ENCODE measurements at regions not wholly inside any gene's neighbourhood (a gene's known extent, or its start where the extent isn't known, plus 50 kb on each side); places are given as distances from the start of the nearest gene placed in this dataset.
"Not testable (repeated sequence)": the region's sequence is repeated elsewhere in the genome, so short reads cannot be mapped to it uniquely, and the experiment has no call there.

DNA sequence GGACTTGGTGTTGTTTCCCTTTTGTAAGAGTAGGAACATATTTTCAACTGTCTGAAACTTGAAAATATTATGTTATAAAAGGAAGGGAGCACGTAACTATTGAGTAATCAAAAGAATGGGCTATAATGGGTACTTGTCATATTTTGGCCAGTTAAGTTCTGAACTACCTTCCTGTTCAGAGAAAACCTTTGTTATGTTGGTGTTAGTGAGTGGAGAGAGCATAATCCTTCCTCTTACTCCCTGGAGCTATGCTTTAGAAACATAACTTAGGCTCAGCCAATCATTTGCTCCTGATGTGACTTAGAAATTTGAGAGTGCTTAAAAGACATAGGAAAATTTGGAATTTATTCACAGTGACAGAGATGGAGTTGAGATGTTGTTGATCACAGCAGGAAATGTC, 482.5 kb upstream of the SPRY2 start:
- ATAC-seq = no peak
- no peak for DNase-seq

DNA sequence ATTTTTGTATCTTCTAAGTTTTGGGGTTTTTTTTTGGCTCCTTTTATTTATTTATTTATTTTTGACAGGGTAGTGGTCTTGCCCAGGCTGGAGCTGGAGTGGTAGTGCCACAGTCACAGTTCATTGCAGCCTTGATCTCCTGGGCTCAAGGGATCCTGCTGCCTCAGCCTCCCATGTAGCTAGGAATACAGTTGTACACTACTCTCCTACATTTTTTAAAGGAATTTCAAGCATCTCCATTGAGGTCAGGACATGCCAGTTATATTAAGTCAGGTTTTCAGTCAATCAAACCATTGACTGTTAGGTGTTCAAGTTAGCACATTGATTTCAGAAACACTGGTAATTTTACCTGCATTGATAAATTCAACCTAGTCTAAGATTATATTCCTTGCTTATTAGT, 480.5 kb upstream of the SPRY2 start:
- DNase-seq (no peak), ATAC-seq (no peak)

DNA sequence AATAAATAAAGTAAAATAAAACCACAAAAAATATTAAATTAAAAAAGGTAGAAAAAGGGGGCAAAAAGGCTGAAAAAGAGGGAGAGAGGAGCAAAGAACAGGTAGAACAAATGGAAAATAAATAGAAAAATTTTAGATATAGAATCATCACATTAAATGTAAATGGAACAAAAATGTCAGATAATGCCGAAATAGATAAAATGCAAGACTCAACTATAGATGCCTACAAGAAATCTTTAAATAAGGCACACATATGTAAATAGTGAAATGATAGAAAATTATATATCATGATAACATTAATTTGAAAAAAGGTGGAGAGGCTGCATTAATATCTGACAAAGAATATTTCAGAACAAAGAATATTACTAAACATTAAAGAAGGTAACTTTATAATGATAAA, 477.1 kb upstream of the SPRY2 start:
- DNase-seq (no peak), ATAC-seq (no peak)

DNA sequence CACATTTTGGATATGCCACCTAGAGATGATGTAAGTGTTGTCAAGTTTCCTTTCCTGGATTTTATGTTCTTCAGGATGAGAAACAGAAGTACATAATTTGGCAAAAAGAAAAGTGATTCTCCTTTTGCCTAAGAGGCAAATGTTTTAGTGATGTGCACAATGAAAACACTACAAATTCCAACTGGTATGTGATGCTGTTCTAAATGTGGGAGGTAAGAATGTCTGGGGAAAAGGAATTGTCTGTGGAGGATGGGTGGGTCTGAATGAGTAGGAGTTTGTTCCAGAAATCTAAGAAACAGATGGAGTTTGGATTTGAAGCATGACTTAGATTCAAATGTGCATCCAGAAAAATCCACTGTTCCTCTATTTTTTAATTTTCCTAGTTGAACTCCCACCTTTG, 473.6 kb upstream of the SPRY2 start:
- ATAC-seq (no peak), DNase-seq (no peak)

DNA sequence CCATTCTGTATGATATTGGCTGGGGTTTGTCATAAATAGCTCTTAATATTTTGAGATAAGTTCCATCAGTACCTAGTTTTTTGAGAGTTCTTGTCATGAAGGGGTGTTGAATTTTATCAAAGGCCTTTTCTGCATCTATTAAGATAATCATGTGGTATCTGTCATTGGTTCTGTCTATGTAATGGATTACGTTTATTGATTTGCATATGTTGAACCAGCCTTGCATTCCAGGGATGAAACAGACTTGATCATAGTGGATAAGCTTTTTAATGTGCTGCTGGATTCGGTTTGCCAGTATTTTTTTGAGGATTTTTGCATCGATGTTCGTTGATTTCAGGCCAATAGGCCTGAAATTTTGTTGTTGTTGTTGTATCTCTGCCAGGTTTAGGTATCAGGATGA, 469.4 kb upstream of the SPRY2 start:
- not testable (repeated sequence) for DNase-seq, ATAC-seq

DNA sequence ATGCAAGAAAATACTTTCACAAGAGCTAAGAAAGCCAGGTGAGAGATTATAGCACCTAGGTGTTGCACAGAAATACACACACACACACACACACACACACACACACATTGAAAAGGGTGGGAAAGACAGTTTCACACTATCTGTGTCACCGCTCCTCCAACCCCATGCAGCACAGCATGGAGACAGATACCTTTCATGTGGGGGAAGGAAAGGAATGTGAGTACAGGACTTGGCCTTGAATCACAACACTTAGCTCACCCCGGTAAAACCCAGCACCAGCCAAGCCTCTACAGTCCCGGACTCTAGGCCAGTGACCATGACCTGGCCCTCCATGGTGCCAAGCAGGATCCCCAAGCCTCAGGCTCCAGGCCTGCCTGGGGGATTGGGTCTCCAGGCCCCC, 462.0 kb upstream of the SPRY2 start:
- no peak for DNase-seq
- ATAC-seq = no peak

DNA sequence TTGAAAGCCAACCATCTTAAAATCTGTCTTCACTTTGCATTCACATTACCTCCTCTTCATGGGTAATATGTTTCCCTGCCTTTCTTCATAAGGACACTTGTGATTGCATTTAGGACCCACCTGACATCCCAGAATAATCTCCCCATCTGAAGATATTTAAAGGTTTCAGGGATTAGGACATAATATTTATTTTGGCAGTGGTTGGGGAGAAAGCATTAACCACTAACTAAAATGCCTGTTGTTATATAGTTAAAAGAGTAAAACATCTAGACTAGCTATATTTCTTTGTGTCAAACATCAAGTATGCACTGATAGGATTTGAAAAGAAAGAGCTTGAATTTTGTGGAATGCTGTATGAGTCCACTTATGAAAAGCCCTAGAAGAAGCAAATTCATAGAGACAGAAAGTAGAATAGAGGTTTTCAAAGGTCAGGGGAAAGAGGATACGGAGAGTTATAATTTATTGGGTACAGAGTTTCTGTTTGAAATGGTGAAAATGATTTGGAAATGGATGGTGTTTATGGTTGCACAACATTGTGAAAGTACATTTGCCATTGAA, 457.7 kb upstream of the SPRY2 start:
- DNase-seq = no peak
- ATAC-seq = no peak

DNA sequence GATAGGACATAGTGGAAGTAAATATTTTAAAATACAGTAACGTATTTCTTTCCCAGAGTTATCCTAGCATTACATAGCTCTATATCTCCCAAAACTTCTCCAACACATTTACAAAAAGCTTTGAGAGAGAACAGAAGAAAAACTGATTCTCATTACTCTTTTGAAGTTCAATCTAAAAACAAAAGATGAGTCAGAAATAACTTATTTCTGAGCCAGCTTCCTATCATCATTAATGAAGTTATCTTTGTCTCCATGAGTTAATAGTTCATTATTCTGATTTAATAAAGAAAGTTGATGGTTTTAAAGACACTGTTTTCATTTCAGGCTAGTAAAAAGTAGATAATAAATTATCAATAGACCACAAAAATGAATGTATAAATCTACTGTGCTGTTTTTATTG, 446.7 kb upstream of the SPRY2 start:
- DNase-seq (no peak), ATAC-seq (no peak)

DNA sequence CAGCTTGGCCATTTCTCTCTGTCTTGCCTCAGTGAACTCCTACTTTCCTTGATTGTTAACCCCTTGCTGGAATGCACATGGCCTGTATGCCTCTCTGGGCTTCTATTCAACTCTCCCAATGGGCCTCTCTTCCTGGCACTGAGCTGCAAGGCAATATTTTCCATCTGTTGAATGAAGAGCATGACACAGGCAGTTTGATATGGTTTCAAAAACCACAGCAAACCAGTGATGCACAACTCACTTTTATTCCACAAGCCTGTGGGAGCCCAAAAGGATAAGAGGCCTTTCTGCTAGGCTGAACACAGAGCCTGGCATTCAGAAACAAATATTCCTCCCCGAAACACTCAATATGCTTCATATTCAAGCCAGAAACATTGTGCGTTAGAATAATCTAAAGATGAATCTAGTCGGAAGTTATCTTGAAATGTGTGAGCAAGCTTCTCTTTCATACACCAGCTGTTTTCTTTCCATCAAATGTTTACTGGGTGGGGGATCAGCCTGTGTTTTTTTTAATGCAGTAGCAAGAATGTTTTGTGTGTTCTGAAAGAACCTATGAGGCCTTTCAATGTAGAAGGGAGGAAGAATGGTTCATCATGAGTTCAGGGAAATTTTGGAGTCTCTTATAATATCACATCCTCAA, 443.1 kb upstream of the SPRY2 start:
- DNase-seq (no peak), ATAC-seq (no peak)

DNA sequence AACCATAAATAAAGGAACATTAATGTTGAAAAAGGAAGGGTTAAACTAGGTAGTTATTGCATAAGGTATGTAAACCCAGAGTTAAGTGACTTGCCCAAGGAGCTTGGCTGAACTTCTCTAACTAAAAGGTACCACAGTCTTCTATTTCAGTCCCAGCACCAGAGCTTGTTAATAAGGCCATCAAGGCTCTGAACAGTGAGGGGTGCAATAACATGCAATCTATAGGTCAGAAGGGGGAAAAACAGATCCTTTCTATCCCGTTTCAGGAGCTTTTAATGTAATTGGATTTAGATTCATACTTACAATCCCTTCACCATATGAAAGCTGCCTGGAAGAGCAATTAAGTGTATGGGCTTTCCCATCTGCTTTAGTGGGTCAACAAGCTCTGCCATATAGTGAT, 441.5 kb upstream of the SPRY2 start:
- DNase-seq (no peak), ATAC-seq (no peak)

DNA sequence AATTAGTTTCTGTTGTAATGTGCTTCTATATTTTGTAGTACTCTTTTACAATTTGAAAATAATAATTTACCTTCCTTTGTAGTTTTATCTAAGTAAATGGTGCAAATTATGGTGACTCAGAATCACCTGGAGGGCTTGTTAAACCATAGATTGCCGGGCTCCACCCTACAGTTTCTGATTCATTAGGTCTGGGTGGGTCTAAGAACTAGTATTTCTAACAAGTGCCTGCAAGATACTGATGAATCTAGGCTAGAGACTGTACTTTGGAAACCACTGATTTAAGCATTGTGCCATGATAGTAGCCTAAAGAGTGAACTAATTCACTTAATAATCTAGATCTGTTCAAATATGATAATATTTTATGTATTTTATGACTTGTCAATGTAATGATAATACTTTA, 437.4 kb upstream of the SPRY2 start:
- ATAC-seq = no peak
- no peak for DNase-seq

DNA sequence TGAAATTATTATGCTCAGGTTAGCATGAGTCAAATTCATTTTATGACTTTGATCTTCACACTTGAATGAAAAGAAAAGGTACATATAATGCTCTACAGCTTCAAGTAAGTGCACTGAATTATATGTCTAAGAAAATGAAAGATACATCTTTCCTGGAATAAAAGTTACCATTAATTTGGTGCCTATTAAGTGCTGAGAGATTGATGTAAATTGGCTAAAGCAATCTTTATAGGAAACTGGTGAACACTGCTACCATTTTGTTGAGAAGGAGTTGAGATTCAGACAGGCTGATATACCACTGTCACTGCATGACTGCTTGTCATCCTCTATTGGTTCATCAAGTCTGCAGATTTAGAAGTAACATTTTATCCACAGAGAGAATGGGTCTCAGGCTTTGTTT, 416.8 kb upstream of the SPRY2 start:
- DNase-seq = no peak
- ATAC-seq = no peak

DNA sequence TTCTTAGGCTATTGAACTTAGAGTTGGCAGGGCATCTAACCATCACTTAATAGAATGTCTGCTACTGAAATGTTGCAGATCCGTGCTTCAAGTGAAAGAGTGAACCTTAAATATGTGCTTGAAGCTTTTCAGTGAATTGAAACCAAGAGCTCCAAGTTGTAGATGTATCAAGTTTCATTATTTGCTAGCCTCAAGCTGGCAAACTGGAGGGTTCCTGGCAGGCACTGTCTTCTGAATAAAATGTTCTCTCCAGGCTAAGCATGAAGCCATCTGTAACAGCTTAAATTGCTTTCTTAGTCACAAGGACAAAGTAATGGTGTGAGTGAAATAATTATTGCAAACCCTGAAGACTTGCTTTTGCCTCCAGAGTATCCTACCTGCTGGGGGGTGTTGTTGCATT, 415.0 kb upstream of the SPRY2 start:
- ATAC-seq (no peak), DNase-seq (no peak)

DNA sequence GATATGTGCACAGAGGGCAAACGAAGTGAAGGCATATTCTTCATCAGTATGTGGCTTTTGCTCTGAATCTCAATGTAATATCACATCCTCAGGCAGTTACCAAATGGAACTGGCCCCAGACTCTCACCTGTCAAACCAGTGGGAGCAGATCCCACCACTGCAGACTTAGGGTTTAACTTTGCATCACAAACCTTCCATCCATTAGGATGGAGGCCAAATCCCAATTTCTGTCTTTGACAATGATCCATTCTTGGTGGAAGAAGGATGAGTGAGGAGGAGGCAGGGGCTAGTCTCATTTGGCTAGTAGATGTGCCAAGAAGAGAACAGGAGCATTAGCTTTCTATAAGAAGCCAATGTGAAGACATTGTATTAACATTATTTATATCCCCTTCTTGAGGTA, 413.5 kb upstream of the SPRY2 start:
- DNase-seq = no peak
- ATAC-seq = no peak

DNA sequence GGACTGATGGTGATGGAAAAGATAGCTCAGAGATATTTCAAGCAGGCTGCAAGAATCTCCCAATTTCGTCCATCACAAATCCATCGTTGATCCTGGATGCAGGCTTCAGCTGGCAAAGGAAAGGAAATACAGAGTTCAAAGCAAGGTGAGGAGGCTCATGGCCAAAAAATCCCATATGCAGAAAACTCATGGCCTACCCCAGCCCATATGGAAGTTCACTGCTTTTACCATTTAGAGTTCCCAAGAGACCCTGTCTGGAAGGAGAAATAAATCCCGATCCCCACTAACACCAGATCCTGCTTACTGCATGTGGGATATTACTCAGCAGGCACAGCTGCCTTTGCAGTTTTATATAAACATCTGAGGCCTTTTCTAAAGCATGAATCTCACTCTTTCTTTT, 412.9 kb upstream of the SPRY2 start:
- DNase-seq (no peak), ATAC-seq (no peak)

DNA sequence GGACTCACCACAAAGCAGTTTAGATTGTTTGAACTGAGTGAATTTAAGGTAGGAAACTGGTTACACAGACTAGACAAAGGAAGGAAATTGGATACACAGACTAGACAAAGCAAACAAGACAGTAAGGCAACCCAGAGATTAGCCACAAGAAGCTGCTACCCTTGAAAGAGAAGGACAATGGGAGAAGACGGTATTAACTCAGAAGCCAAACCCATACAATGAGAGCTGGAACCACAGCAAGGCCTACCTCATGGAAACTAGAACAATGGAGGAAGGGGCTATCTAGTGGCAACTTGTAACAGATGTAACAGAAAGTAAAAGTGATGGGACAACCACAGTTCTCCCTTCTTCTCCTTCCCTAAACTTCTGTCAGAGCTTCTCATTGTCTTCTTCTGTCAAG, 410.9 kb upstream of the SPRY2 start:
- ATAC-seq (no peak), DNase-seq (no peak)

DNA sequence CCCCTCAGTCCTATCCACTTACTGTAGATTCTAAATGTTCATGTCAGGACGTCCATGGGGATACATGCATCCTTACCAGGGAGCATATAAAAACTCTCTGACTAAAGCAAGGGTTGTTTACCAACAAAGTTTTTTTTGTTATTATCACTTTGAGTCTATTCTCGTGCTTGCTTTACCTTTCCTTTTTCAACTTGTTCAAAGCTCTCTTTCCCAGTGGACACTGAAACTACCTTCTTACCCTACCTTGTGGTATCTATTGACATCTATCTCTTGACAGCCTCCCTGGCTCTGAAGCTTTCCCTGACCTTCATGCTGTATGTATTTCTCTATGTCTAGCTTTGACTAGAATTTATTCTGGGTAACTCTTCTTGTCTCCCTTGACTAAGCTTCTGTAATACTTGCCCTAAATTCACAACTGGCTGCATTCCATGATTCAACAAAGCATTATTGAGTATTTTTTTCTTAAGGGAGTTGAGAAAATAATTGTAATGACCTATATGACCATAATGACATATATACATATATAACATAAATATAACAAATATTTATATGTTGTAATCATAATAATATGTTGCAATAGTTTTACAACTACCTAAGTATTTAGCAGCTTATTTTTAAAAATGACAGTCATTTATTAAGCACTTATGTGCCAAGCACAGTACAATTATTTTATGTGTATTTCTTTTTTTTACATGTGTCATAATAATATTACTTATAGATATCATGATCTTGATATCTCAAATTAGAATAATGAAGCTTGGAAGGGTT, 403.4 kb upstream of the SPRY2 start:
- no peak for ATAC-seq

DNA sequence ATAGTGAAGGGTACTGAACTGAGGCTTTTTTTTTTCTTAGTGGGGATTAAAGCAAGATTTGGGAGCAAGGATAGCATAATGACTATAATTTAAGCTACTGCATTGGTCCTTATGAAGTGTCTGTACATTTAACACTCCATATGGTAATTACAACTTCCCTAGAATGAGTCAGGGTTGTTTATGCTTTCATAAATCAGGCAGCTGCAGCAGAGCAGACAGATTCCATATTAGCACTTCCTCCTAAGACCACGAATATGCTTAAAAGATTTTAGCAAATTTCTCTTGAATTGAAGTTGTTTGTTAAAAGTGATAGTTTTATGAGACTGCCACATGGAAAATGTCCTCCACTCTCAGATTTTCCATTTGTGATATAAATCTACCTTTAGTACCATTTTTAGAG, 401.1 kb upstream of the SPRY2 start:
- no peak for ATAC-seq
- no peak for DNase-seq

More for the DNA sequence above, 403.4 kb upstream of the SPRY2 start:
- DNase-seq = no peak

DNA sequence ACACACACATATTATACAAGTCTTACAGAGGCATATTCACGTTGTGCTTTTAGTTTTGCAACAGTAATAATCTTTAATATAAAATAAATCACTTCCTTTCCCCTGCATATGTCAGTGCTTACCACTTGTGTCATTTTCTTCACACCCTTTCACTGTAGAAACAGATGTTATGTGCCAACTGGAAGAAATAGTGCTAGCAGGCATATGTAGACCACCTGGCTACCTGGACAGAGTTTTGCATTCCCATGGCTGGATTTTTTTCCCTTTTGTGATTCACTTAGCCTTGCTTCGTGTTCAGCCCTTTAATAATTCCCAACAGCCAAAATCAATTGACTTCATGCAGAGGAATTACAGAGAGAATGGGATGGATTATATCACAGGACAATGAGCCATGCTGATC, 399.1 kb upstream of the SPRY2 start:
- no peak for DNase-seq
- ATAC-seq = no peak

DNA sequence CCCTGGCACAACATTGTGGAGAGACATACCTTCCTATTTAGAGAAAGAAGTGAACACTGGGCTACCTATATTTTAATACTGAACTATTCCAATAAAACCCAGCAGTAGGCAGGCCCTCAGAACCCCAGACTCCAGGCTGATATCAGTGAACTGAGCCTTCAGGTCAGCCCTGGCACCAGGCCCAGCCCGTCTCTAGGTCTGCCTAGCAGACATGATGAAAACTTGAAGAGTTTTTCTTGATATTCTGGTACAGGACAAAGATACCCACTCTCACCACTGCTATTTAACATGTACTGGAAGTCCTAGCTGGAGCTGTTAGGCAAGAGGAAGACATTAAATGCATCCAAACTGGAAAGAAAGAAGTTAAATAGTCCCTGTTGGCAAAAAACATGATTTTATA, 396.6 kb upstream of the SPRY2 start:
- DNase-seq = no peak
- ATAC-seq = no peak

DNA sequence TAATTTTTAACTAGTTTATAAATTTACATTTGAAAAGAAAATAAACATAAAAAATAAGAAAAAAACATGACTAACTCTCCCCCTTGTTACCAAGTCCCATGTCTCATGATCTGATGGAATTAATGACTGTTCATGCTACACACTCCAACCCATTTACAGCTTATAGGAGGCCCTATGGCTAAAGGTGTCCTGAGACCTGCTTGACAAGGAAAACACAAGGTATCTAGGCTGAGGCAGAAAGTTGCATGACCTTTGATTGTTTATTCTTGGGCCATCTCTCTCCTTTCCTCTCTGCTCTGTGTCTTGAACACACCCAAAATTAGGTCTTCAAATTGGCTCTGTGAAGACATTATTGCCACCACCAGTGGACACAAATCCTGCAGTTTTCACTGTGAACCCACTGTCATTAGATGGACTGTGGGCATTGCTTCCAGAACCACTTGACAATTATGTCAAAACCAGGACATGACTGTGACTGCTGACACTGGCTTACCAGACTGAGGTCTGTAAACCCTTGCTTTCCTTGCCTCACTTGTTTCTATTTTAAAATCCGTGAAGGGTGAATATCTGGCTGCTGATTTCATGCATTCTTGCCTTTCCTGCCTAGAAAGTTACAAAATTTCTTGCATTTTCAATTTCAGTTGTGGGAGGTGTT, 386.5 kb upstream of the SPRY2 start:
- DNase-seq (no peak), ATAC-seq (no peak)

DNA sequence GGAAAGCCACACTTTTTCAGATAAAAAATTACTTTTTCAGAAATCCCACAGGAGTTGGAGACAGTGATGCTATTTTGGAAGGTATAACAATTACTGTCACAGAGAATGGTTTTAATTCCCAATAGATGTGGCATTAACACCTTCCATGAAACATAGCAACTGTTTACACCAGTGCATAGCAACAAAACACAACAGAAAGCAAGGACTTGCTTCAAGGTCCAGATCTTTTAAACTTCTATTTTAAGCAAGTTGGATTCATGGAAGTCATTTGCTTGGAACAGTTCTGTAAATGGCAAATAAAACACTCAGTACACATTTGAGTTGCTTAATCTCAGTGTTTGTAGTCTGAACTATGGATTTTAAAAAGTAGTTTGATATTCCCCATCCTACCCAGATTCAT, 385.9 kb upstream of the SPRY2 start:
- no peak for DNase-seq
- no peak for ATAC-seq

DNA sequence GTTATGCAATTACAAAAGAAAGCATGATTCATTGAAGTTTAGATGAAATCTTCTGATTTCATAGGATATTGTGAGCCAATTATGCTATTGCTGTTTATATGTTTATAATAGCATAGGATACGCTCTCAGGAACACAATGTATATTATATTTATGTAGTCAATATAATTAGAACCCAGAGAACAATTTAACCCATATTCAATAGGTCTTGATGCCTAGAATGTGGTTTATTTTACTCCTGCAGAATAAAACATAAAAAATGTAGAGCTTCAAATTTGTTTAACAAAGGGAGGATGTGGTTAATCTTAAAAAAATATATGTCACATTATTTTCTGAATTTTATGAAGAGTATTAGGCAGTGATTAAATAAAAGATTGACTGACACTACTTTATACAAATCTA, 380.8 kb upstream of the SPRY2 start:
- no peak for DNase-seq
- no peak for ATAC-seq

DNA sequence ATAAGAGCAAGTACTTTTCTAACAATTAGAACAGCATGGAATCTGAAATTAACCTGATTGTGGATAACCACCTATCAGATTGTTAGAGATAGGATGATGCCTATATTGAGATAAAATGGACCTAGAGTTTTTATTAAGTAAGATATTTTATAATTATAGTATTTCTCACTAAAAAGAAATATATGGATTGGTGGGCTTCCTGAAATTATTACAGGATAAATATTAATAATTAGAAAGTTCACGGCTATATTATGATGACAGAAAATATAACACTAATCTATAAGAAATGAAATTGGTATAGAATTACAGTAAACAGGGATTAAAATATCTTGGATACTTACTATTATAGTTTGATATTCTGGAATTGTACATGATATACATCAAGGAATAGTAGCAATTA, 378.0 kb upstream of the SPRY2 start:
- DNase-seq (no peak), ATAC-seq (no peak)
